ENCODE measurements at regions not wholly inside any gene's neighbourhood (a gene's known extent, or its start where the extent isn't known, plus 50 kb on each side); places are given as distances from the start of the nearest gene placed in this dataset.

- WGBS (ENCODE audit: insufficient coverage) = no CpG with 5 or more reads among the region's 1 CpG
- Histone ChIP-seq H3K4me1 (ENCODE audit: control insufficient read depth, insufficient read depth, low read length) (no peaks in the 10 kb centered on the region), H3K4me3 (ENCODE audit: low read depth, low read length) (no peak overlapping the region), H3K9me3 (ENCODE audit: control insufficient read depth, insufficient read depth, low read length) (no peaks in the 10 kb centered on the region), H3K27me3 (ENCODE audit: control insufficient read depth, insufficient read depth, low read length) (no peaks in the 10 kb centered on the region), H3K36me3 (ENCODE audit: control insufficient read depth, insufficient read depth, low read length) (no peaks in the 10 kb centered on the region), H3K27ac (ENCODE audit: low read depth, low read length) (no peak overlapping the region)
- DNase-seq (ENCODE audit: low read depth in 4 of 6, low spot score in 6 of 6) = no peak
Observed at GRCh38 chr7:46233585-46234329, 312.7 kb upstream of the IGFBP3 start.

- H3K27me3 ChIP-seq (ENCODE audit: control insufficient read depth, insufficient read depth, low read length) = no peaks in the 10 kb centered on the region
- H3K27ac ChIP-seq (ENCODE audit: low read depth, low read length) = no peak overlapping the region
- H3K4me3 ChIP-seq (ENCODE audit: low read depth, low read length) = no peak overlapping the region
- DNase-seq (ENCODE audit: low read depth in 4 of 6, low spot score in 6 of 6) = no peak
- no peaks in the 10 kb centered on the region for H3K36me3 ChIP-seq (ENCODE audit: control insufficient read depth, insufficient read depth, low read length)
- no peaks in the 10 kb centered on the region for H3K4me1 ChIP-seq (ENCODE audit: control insufficient read depth, insufficient read depth, low read length)
- no peaks in the 10 kb centered on the region for H3K9me3 ChIP-seq (ENCODE audit: control insufficient read depth, insufficient read depth, low read length)
Observed at GRCh38 chr7:46230990-46231305, 309.9 kb upstream of the IGFBP3 start.

GRCh38 chr7:46230298-46230989 is 309.4 kb upstream of the IGFBP3 start:
- WGBS (ENCODE audit: insufficient coverage) = no CpG with 5 or more reads among the region's 3 CpGs
- DNase-seq (ENCODE audit: low read depth in 4 of 6, low spot score in 6 of 6) = no peak
- no peak overlapping the region for H3K27ac ChIP-seq (ENCODE audit: low read depth, low read length)

GRCh38 chr7:46229409-46229808 is 308.3 kb upstream of the IGFBP3 start:
- Histone ChIP-seq H3K27me3 (ENCODE audit: control insufficient read depth, insufficient read depth, low read length) (no peaks in the 10 kb centered on the region), H3K4me1 (ENCODE audit: control insufficient read depth, insufficient read depth, low read length) (no peaks in the 10 kb centered on the region), H3K4me3 (ENCODE audit: low read depth, low read length) (no peak overlapping the region), H3K9me3 (ENCODE audit: control insufficient read depth, insufficient read depth, low read length) (no peaks in the 10 kb centered on the region), H3K27ac (ENCODE audit: low read depth, low read length) (no peak overlapping the region), H3K36me3 (ENCODE audit: control insufficient read depth, insufficient read depth, low read length) (no peaks in the 10 kb centered on the region)
- 86% methylated on average over 4 of the region's 4 CpGs for WGBS (ENCODE audit: insufficient coverage)
- no peak for DNase-seq (ENCODE audit: low read depth in 4 of 6, low spot score in 6 of 6)

More at GRCh38 chr7:46230298-46230989, 309.4 kb upstream of the IGFBP3 start:
- Histone ChIP-seq H3K36me3 (ENCODE audit: control insufficient read depth, insufficient read depth, low read length) (no peaks in the 10 kb centered on the region), H3K27me3 (ENCODE audit: control insufficient read depth, insufficient read depth, low read length) (no peaks in the 10 kb centered on the region), H3K4me3 (ENCODE audit: low read depth, low read length) (no peak overlapping the region), H3K4me1 (ENCODE audit: control insufficient read depth, insufficient read depth, low read length) (no peaks in the 10 kb centered on the region), H3K9me3 (ENCODE audit: control insufficient read depth, insufficient read depth, low read length) (no peaks in the 10 kb centered on the region)

GRCh38 chr7:46226860-46227259 is 305.8 kb upstream of the IGFBP3 start:
- no CpG with 5 or more reads among the region's 3 CpGs for WGBS (ENCODE audit: insufficient coverage)

GRCh38 chr7:46224363-46224762 is 303.3 kb upstream of the IGFBP3 start:
- no peaks in the 10 kb centered on the region for H3K36me3 ChIP-seq (ENCODE audit: control insufficient read depth, insufficient read depth, low read length)
- no peak overlapping the region for H3K4me3 ChIP-seq (ENCODE audit: low read depth, low read length)
- no peaks in the 10 kb centered on the region for H3K4me1 ChIP-seq (ENCODE audit: control insufficient read depth, insufficient read depth, low read length)
- no peaks in the 10 kb centered on the region for H3K27me3 ChIP-seq (ENCODE audit: control insufficient read depth, insufficient read depth, low read length)
- no peaks in the 10 kb centered on the region for H3K9me3 ChIP-seq (ENCODE audit: control insufficient read depth, insufficient read depth, low read length)
- DNase-seq (ENCODE audit: low read depth in 4 of 6, low spot score in 6 of 6) = no peak
- WGBS (ENCODE audit: insufficient coverage) = 68% methylated on average over 2 of the region's 5 CpGs
- no peak overlapping the region for H3K27ac ChIP-seq (ENCODE audit: low read depth, low read length)

More at GRCh38 chr7:46226860-46227259, 305.8 kb upstream of the IGFBP3 start:
- Histone ChIP-seq H3K36me3 (ENCODE audit: control insufficient read depth, insufficient read depth, low read length) (no peaks in the 10 kb centered on the region), H3K4me3 (ENCODE audit: low read depth, low read length) (no peak overlapping the region), H3K4me1 (ENCODE audit: control insufficient read depth, insufficient read depth, low read length) (no peaks in the 10 kb centered on the region), H3K9me3 (ENCODE audit: control insufficient read depth, insufficient read depth, low read length) (no peaks in the 10 kb centered on the region), H3K27ac (ENCODE audit: low read depth, low read length) (no peak overlapping the region), H3K27me3 (ENCODE audit: control insufficient read depth, insufficient read depth, low read length) (no peaks in the 10 kb centered on the region)
- DNase-seq (ENCODE audit: low read depth in 4 of 6, low spot score in 6 of 6) = no peak

GRCh38 chr7:46220066-46220630 is 299.1 kb upstream of the IGFBP3 start:
- WGBS (ENCODE audit: insufficient coverage) = 77% methylated on average over 3 of the region's 7 CpGs
- no peaks in the 10 kb centered on the region for H3K27me3 ChIP-seq (ENCODE audit: control insufficient read depth, insufficient read depth, low read length)
- DNase-seq (ENCODE audit: low read depth in 4 of 6, low spot score in 6 of 6) = peak in 1 of 6 donors; percentile 9
- H3K9me3 ChIP-seq (ENCODE audit: control insufficient read depth, insufficient read depth, low read length) = no peaks in the 10 kb centered on the region
- H3K36me3 ChIP-seq (ENCODE audit: control insufficient read depth, insufficient read depth, low read length) = no peaks in the 10 kb centered on the region
- no peak overlapping the region for H3K4me3 ChIP-seq (ENCODE audit: low read depth, low read length)
- H3K4me1 ChIP-seq (ENCODE audit: control insufficient read depth, insufficient read depth, low read length) = no peaks in the 10 kb centered on the region
- no peak overlapping the region for H3K27ac ChIP-seq (ENCODE audit: low read depth, low read length)

GRCh38 chr7:46218461-46219200 is 297.6 kb upstream of the IGFBP3 start:
- DNase-seq (ENCODE audit: low read depth in 4 of 6, low spot score in 6 of 6) = no peak
- Histone ChIP-seq H3K36me3 (ENCODE audit: control insufficient read depth, insufficient read depth, low read length) (no peaks in the 10 kb centered on the region), H3K4me3 (ENCODE audit: low read depth, low read length) (no peak overlapping the region), H3K4me1 (ENCODE audit: control insufficient read depth, insufficient read depth, low read length) (no peaks in the 10 kb centered on the region), H3K27ac (ENCODE audit: low read depth, low read length) (no peak overlapping the region), H3K9me3 (ENCODE audit: control insufficient read depth, insufficient read depth, low read length) (no peaks in the 10 kb centered on the region), H3K27me3 (ENCODE audit: control insufficient read depth, insufficient read depth, low read length) (no peaks in the 10 kb centered on the region)
- WGBS (ENCODE audit: insufficient coverage) = 79% methylated on average over 6 of the region's 9 CpGs

- 35% methylated on average over 12 of the region's 15 CpGs for WGBS (ENCODE audit: insufficient coverage)
- Histone ChIP-seq H3K27me3 (ENCODE audit: control insufficient read depth, insufficient read depth, low read length) (no peaks in the 10 kb centered on the region), H3K27ac (ENCODE audit: low read depth, low read length) (no peak overlapping the region), H3K4me3 (ENCODE audit: low read depth, low read length) (no peak overlapping the region), H3K36me3 (ENCODE audit: control insufficient read depth, insufficient read depth, low read length) (no peaks in the 10 kb centered on the region), H3K4me1 (ENCODE audit: control insufficient read depth, insufficient read depth, low read length) (no peaks in the 10 kb centered on the region), H3K9me3 (ENCODE audit: control insufficient read depth, insufficient read depth, low read length) (no peaks in the 10 kb centered on the region)
- peak in 1 of 6 donors; percentile 5 for DNase-seq (ENCODE audit: low read depth in 4 of 6, low spot score in 6 of 6)
Observed at GRCh38 chr7:46215987-46216567, 295.0 kb upstream of the IGFBP3 start.

All from spinal cord (tissue), 9 donors.